Stimulated activated CD4-positive, alpha-beta T cell treated with anti-CD3 and anti-CD28 coated beads, Interleukin-2, amount 100 ng/mL, for 4 hours (primary cell): ENCODE measurements at regions not wholly inside any gene's neighbourhood (a gene's known extent, or its start where the extent isn't known, plus 50 kb on each side); places are given as distances from the start of the nearest gene placed in this dataset.
A peak's percentile ranks its signal among the peaks of the same experiment; 100 is the strongest.

Experiments
- DNase-seq: peaks from one replicate; pipeline ENCODE4 v3.0.0-alpha.2; 2020; ENCODE audit warnings: low read depth

DNA sequence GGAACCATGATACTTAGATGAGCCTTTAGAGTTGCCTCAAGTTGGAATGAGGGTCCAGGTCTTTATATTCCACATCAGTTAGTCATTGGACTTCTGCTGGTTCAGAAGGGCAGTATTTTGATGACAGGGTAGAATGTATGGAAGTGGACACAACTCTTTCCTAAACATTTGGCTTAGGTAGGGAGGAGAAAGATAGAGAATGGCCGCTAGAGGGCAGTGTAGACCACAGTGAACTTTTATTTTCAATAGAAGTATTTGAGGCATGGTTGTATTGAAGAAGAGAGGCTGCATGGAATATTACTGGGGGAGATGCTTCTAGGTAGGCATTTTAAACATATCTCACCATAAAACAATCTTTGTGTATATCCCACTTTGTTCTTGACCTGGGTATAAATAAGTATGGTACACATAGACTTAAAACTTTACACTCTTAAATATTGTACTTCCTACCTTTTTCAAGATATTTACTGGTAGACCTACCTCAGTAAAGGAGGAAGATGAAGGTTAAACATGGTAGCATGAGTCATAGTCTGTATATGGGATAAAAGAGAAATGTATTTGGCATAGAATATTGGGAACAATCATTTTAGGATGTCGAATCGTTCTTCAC, 497.6 kb upstream of the FAM98A start:
- DNase-seq = peak; percentile 4

GRCh38 chr2:34093790-34094189, 494.7 kb upstream of the FAM98A start:
- no peak for DNase-seq

DNA sequence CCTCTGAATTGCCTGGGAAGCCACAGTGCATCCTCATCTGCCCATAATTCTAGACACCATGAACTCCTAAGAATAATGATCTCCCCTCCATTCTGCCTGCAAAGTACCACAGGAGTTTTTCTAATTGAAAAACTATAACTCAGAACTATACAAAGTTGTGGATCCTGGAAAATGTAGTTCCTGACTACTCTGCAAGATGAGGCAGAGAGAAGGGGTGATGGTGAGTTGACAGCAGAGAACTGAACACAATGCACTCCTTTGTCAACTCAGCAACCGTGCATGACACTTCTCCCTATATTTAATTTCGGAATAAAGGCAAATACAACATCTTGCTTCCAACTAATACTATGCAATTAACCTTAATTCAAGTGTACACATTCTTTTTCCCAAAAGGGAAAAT, 471.1 kb upstream of the FAM98A start:
- no peak for DNase-seq

DNA sequence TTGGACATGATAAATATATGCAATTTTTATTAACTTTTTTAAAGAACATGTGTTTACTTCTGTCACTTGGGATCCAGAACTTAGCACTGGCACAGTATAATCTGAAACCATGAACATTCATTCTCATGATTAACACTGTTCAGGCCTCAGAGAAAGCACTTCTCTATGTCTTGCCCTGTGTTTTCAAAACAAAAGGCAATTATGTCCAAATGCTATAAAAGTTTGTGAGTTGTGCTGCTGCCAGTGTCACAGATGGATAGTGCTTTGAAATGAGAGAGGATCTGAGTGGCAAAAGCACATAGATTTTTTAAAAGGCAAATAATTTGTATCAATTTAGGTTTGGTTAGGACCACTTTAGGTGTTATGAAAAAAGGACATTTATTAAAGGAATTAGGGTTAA, 470.5 kb upstream of the FAM98A start:
- DNase-seq = no peak

- no peak for DNase-seq
Measured at GRCh38 chr2:34050413-34050812, 451.3 kb upstream of the FAM98A start.

DNA sequence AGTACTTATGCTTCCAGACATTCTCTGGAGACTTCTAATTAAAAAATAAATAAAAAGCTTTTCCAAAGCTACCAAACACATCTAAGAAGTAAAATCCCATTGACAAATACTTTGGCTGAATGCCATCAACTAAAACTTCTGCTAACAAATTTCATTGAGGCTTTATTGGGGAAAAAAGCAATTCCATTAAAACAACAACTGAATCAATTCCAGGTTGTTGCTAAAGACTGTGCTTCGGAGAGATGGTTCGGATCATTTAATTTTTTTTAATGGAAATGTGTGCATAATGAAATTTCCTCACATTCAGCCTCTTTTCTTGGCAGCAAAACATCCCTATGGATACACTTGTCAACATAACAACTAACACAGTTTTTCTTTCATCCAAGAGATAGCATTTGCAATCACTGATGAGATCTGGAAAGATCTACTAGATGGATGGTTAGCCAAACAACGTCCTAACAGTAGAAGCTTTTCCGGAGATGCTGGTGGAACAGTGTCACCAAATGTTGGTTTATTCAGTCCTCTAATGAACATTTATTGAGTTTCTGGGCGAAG, 446.1 kb upstream of the FAM98A start:
- DNase-seq = no peak

DNA sequence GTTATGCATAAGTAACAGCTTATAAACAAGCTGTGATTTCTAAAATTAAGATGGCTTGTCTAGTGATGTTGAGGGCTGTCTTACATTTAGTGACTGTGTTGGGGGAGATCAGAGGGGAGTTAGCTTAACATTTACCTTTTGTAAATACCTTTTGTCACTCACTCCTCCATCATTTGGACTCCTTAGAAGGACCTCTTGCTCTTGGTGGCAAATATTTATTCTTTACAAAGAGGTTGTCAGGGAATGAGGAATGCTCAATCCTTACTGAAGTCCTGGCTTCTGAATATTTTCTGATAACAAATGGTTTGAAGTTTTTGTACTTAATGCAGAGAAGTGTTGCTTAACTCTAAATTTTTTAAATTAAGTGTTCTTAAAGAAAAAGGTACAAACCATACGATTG, 438.8 kb upstream of the FAM98A start:
- no peak for DNase-seq

DNA sequence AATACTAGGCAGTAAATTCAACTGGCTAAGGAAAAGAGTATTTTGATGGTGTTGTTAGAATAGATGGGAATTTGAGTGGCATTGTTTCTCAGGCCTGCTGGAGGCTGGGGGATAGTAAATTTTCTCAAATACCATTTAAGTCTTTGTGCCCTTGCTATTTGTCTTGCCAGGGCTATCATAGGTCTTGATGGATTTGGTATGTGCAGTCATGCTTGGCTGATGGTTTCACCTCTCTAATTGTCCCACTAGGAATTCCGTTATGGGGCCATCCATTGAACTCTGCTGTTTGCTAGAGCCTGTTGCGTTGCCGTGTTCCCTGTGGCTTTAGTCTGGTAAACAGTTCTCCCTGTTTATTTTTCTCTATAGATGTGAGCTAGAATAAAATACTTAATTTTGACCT, 438.1 kb upstream of the FAM98A start:
- no peak for DNase-seq

- no peak for DNase-seq
Measured at GRCh38 chr2:34031097-34031496, 432.0 kb upstream of the FAM98A start.

DNA sequence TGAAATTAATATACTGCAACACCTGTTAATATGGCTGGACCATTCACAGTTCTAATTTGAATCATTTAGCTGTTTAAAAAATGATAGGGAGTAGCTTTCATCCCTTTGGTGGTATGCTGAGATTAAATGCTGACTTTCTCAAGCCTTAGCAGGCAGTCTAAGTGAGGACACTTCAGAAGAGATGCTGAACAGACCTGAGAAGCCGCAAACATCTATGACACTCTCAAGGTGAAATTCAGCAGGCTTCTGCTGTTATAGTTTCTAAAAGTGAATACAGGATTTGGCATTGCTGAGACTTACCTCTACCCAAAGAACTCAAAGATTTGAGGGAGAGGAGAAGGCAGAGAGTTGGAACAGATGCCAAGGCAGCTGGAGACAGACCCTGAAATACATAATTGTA, 431.2 kb upstream of the FAM98A start:
- DNase-seq = no peak

DNA sequence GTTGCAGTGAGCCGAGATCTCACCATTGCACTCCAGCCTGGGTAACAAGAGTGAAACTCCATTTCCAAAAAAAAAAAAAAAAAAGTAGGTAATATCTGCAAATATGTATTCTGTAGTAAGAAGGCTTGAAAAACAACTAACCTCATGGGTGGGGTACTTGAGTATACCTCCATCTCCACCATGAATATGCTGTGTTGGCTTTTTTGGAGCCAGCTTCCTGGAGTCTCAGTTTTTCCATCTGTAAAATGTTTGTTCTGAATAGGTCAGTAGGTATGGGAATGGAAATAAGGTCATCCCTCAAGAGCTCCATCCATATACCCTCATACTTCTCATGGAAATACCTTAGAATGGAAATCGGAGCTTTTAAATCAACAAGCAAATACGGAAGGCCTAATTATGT, 430.0 kb upstream of the FAM98A start:
- DNase-seq = no peak

DNA sequence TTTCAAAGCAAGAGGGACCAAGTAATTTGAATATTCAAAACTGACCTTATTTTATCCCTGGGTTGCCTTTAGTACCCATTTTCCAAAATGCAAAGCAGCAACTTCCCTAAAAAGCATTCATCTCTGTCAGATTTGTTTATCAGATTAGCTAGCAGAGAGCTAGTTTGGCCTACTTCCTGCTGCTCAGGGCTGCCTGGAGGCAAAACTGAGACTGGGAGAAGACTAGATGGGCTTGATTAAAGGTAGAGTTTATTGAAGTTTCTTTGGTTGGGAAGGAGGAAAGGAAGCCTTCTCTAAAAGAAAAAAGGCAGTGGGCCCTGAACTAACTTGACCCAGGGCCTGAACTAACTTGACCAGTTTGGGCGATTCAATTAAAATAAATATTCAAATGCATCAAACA, 426.1 kb upstream of the FAM98A start:
- DNase-seq = no peak

DNA sequence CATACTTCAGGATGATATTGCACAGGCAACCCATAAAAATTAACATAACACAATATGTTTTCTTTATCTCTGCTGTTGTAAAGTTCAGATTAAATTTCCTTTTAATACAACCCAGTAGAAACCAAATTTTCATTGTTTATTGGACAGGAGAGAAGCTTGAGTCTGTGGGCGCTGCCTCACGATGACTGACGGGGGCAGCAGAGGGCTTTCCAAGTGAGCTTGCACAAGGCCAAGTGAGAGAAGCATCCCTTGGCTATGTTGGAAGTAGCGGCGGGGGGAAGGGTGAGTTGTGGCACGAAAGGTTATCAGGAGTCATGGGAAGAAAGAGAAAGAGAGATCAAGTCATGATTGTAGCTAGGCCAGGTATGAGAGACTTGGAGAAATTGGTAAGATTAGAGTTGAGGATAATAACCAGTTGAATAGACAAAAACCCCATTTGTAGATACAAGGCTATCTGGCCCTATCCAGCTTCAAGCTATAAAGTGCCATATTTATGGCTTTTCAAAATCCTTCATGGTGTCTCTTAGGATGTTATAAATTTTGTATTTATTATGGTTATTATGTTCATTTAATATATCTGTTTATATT, 413.7 kb upstream of the FAM98A start:
- no peak for DNase-seq

DNA sequence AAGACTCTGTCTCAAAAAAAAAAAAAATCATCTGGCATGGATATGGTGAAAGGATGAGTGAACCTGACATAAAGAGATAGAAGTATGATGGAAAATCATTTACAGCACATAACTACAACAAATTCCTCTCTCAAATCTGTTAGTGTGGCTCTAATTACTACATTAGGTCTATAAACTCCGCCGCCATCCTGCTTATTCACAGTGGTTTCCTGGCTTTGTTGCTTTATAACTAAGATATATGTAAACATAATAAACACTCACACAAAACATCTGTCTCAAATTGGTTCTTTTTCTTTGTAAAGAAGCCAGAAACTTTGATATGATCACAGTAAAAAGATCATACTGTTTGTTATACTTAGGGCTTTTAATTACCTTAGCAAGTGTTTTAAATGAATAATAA, 412.6 kb upstream of the FAM98A start:
- no peak for DNase-seq

DNA sequence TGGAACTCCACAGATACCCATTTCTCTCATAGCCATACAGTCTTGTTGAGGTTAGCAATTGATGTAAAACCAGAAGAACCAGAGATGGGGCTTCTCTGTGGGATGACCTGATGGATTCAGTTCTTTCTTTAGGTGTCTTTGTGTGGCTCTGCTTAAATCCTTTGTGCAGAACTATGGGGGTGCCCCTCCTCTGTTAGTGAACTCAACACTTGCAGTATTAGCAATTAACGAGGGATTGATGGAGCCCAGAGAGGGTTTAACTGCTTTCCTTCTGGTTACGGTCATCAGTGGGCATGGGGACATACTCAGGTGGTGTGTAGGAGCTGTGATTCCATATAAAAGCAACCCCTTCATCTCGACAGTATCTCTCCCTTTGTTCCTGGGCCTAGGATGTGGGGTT, 406.8 kb upstream of the FAM98A start:
- DNase-seq = no peak

- DNase-seq = no peak
Measured at GRCh38 chr2:34004936-34005335, 405.8 kb upstream of the FAM98A start.

GRCh38 chr2:34003795-34004194, 404.7 kb upstream of the FAM98A start:
- DNase-seq = no peak

DNA sequence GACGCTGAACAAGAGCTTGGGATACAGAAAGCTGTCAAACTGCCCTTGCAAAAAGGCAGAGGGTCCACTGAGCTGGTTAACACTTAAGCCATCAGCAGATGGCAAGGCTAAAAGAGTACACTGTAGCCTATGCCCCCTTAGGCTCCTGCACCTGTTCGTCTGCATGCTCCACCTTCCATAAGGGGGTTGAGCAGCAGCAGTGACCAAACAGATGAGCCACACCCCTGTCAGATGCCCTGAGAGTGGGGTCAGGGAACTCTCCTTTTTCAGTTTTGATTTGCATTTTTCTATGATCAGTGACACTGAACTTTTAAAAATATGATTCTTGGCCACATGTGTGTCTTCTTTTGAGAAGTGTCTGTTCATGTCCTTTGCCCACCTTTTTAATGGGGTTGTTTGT, 402.5 kb upstream of the FAM98A start:
- no peak for DNase-seq

DNA sequence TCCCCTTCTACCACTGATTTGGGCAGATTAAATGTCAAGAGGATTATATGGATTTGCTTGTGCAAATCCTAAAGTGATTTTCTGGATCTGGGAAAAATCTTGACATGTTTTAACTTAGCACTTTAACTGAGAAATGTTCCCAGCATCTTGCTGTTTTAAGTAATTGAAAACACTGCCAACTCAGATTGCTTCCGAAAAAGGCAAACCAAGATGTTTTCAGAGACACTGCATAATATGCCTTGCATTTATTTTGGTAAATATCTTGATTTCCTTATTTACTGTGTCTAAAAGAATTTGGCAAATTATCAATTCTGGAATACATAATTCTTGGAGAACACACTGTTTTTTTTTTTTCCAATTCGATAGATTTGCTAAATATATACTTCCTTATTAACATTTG, 385.0 kb upstream of the FAM98A start:
- DNase-seq = no peak

GRCh38 chr2:33978471-33978870, 379.4 kb upstream of the FAM98A start:
- no peak for DNase-seq

DNA sequence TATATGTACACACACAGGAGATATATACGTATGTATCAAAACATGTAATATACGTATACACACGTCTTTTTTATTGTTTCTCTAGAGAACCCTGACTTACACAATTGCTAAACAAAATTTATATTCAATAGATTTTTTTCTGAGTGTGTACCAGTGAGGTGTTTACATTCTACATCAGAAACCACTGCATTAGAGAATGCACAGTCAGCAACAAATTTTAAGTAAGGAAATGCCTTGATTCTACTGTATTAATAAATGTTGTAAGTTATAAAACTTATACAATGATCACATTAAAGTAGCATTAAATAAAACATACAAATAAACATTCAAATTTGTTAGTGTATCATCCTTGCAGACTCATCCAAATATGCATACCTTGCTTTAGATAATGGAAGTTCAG, 376.4 kb upstream of the FAM98A start:
- DNase-seq = no peak

DNA sequence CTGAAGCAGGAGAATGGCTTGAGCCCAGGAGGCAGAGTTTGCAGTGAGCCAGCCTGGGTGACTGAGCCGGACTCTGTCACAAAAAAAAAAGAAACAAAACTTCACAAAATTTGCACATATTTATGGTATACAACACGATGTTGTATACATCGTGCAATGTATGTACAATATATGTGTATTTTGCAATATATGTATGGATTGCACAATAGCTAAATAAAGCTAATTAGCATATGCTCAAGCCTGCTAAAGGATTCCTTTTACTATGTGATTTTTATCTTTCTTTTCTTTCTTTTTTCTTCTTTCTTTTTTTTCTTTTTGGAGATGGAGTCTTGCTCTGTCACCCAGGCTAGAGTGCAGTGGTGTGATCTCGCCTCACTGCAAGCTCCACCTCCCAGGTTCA, 368.0 kb upstream of the FAM98A start:
- DNase-seq = no peak

DNA sequence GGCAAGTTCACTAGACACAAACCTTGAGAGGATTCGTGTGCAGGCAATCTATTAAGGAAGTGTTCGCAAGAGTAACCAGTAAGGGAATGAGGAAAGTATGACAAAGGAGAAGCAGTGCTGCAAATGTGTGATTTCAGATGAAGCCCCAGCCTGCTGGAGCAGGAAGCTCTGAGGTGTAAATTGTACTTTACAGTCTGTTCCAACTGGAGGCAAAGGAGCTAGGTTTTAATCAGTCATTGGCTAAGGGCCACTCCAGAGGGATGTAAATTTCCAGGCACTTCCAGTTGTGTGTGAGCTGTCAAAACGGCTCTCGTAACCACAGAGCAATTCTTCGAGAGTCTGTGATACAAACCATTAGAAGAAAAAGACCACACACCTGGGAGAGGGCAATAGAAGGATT, 359.5 kb upstream of the FAM98A start:
- no peak for DNase-seq

GRCh38 chr2:33949371-33949770, 350.3 kb upstream of the FAM98A start:
- no peak for DNase-seq
